ENCODE measurements at regions not wholly inside any gene's neighbourhood (a gene's known extent, or its start where the extent isn't known, plus 50 kb on each side); places are given as distances from the start of the nearest gene placed in this dataset.

DNA sequence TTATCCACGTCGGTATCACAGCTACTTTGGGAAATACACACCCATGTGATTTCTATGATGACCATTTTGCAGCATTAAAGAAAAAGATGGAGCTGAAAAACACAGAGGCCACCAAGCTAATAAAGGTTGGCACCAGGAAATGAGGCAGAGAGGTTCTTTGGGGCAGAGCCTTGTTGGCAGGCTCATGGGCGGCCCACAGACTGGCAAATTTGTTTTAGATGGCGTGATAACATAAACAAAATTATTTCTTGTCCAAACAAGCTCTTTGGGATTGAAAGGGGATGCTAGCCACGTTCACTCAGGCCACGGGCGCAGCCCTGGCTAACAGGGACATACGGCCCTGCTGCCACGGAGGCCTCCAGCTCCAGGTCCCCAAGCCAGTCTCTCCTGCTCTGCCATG, 135.9 kb upstream of the ZMIZ1 start:
- TF ChIP-seq, protein P1, sequence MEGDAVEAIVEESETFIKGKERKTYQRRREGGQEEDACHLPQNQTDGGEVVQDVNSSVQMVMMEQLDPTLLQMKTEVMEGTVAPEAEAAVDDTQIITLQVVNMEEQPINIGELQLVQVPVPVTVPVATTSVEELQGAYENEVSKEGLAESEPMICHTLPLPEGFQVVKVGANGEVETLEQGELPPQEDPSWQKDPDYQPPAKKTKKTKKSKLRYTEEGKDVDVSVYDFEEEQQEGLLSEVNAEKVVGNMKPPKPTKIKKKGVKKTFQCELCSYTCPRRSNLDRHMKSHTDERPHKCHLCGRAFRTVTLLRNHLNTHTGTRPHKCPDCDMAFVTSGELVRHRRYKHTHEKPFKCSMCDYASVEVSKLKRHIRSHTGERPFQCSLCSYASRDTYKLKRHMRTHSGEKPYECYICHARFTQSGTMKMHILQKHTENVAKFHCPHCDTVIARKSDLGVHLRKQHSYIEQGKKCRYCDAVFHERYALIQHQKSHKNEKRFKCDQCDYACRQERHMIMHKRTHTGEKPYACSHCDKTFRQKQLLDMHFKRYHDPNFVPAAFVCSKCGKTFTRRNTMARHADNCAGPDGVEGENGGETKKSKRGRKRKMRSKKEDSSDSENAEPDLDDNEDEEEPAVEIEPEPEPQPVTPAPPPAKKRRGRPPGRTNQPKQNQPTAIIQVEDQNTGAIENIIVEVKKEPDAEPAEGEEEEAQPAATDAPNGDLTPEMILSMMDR (IDR thresholded peaks at IDR 0.05), result no peak

DNA sequence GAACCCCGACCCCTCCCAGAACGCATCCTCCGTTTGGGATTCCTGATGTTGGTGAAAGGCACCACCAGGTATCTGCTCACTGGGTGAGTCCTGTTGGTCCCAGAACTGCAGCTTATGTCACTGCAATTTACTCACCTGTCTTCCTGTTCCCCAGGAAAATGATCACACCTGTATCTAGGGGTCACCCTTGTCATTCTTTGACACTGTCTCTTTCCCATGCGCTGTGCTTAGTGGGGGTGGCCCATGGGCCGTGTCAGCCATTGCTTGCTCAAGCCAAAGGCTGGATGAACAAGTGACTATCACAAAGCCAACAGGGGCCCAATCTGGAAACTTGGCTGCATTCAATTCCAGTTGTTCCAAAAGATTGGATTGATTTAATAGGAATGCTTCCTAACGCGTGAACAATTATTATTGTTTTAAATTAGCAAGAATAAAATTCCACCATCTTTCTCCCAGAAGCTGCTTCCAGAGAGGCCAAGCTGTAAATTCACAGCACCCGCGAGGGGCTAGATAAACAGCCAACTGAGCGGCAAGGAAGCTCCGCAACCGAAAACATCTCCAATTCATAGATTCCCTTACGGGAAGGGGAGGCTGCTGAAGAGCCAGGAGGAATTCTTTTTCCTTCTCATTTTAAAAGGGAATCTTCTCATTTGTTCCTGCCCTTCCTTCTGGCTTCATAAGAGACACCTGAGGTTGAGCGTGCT, 134.8 kb upstream of the ZMIZ1 start:
- H3K9me3 Mint-ChIP-seq (ENCODE audit: unreplicated experiment), result no peaks in the 10 kb centered on the region
- H3K4me3 Mint-ChIP-seq (ENCODE audit: unreplicated experiment), result no peak overlapping the region
- no peak for DNase-seq (ENCODE audit: extremely low spot score, unreplicated experiment)
- no peaks in the 10 kb centered on the region for H3K27me3 Mint-ChIP-seq (ENCODE audit: unreplicated experiment)
- peaks cover 85% of the 10 kb centered on the region for H3K4me1 Mint-ChIP-seq (ENCODE audit: unreplicated experiment)
- H3K36me3 Mint-ChIP-seq (ENCODE audit: unreplicated experiment), result no peaks in the 10 kb centered on the region
- TF ChIP-seq, protein P1 (IDR thresholded peaks at IDR 0.05), result no peak
- H3K27ac Mint-ChIP-seq (ENCODE audit: unreplicated experiment), result no peak overlapping the region

More for the DNA sequence above, 135.9 kb upstream of the ZMIZ1 start:
- Mint-ChIP-seq H3K36me3 (ENCODE audit: unreplicated experiment) (no peaks in the 10 kb centered on the region), H3K27ac (ENCODE audit: unreplicated experiment) (peak overlapping the region; percentile 90), H3K9me3 (ENCODE audit: unreplicated experiment) (no peaks in the 10 kb centered on the region), H3K4me3 (ENCODE audit: unreplicated experiment) (no peak overlapping the region), H3K27me3 (ENCODE audit: unreplicated experiment) (no peaks in the 10 kb centered on the region), H3K4me1 (ENCODE audit: unreplicated experiment) (peaks cover 79% of the 10 kb centered on the region)
- no peak for DNase-seq (ENCODE audit: extremely low spot score, unreplicated experiment)

DNA sequence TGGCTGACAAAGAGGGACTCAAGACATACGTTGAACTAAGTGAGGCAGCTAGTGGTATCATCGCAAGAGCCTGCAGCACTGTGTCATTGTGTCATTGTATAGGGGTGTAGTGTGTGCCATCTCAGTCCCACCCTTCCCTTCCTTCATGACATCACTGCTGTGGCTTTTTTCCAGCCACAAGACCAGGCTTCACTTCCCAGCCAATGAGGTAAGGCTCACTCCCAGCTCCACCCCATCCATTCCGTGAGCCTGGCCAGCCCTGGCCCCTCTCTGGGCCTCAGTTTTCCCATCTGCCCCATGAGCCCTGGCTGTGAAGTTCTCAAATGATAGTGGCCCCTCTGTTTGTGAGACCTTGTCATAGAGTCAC, 134.3 kb upstream of the ZMIZ1 start:
- no peaks in the 10 kb centered on the region for H3K9me3 Mint-ChIP-seq (ENCODE audit: unreplicated experiment)
- TF ChIP-seq, protein P1 (IDR thresholded peaks at IDR 0.05), result no peak
- H3K36me3 Mint-ChIP-seq (ENCODE audit: unreplicated experiment), result no peaks in the 10 kb centered on the region
- DNase-seq (ENCODE audit: extremely low spot score, unreplicated experiment), result no peak
- peaks cover 85% of the 10 kb centered on the region for H3K4me1 Mint-ChIP-seq (ENCODE audit: unreplicated experiment)
- no peaks in the 10 kb centered on the region for H3K27me3 Mint-ChIP-seq (ENCODE audit: unreplicated experiment)
- H3K27ac Mint-ChIP-seq (ENCODE audit: unreplicated experiment), result no peak overlapping the region
- H3K4me3 Mint-ChIP-seq (ENCODE audit: unreplicated experiment), result no peak overlapping the region

DNA sequence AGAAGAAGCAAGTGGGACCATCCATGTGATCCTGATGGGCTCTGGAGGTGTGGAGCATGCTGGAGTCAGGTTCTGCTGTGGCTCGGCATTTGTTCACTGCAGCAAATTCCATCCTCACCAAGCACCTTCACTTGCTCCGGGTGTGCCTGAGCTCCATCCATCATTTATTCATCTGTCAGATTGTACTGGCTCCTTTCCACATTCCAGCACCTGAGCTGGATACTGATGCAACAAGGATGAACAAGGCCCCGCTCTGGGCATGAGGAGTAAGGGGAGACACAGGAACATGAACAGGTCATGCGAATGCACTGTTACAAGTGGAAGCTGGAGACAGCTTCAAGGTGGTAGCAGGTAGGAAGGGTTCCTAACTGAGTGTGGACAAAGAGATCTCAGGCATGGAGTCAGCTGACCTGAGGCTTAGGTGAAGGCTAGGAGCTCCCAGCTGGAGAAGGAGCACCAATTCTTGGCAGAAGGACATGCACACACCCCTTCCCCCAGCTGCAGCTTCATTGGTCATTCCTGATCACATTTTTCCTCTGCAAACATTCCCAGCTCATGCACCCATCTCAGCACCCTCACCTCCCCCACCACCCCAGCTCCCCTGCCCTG, 133.7 kb upstream of the ZMIZ1 start:
- H3K27me3 Mint-ChIP-seq (ENCODE audit: unreplicated experiment), result no peaks in the 10 kb centered on the region
- H3K4me3 Mint-ChIP-seq (ENCODE audit: unreplicated experiment), result no peak overlapping the region
- TF ChIP-seq, protein P1 (IDR thresholded peaks at IDR 0.05), result no peak
- no peak overlapping the region for H3K27ac Mint-ChIP-seq (ENCODE audit: unreplicated experiment)
- no peaks in the 10 kb centered on the region for H3K36me3 Mint-ChIP-seq (ENCODE audit: unreplicated experiment)
- H3K9me3 Mint-ChIP-seq (ENCODE audit: unreplicated experiment), result no peaks in the 10 kb centered on the region
- DNase-seq (ENCODE audit: extremely low spot score, unreplicated experiment), result no peak
- peaks cover 80% of the 10 kb centered on the region for H3K4me1 Mint-ChIP-seq (ENCODE audit: unreplicated experiment)

DNA sequence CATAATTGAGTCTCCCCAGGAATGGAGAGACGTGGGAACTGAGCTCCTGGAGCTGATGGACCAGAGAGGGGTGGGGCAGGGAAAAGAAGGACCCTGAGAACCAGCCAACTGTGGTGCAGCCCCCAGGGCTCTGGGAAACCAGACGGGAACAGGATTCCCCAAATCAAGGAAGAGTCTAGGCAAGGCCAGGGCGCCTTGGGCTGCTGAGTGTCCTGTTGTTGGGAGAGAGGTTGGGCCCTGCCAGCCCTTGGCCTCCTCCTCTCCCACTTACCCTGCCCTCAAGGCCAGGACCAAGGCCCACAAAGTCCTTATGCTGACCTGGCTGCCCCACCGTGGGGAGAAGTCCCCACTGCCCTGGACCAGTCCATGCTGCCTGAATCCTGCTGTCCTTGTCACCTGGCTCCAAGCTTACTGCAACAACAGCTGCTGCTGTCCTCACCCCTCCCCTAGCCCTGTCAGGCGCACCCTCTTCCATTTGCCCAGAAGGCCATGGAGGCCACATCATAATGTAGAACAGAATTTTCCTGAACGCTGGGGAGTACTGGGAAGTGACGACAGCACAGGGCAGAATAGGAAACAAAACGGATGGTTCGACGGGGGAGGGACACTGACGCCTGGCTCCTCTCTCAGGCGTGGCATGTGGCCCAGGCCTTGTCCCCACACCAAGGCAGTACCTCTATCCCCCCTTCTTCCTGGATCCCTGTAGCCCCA, 132.9 kb upstream of the ZMIZ1 start:
- no peaks in the 10 kb centered on the region for H3K9me3 Mint-ChIP-seq (ENCODE audit: unreplicated experiment)
- H3K27me3 Mint-ChIP-seq (ENCODE audit: unreplicated experiment), result no peaks in the 10 kb centered on the region
- no peak overlapping the region for H3K4me3 Mint-ChIP-seq (ENCODE audit: unreplicated experiment)
- no peak for DNase-seq (ENCODE audit: extremely low spot score, unreplicated experiment)
- no peaks in the 10 kb centered on the region for H3K36me3 Mint-ChIP-seq (ENCODE audit: unreplicated experiment)
- TF ChIP-seq, protein P1 (IDR thresholded peaks at IDR 0.05), result no peak
- no peak overlapping the region for H3K27ac Mint-ChIP-seq (ENCODE audit: unreplicated experiment)
- H3K4me1 Mint-ChIP-seq (ENCODE audit: unreplicated experiment), result peaks cover 73% of the 10 kb centered on the region
